OCI-LY7 (cell line): ENCODE measurements at regions not wholly inside any gene's neighbourhood (a gene's known extent, or its start where the extent isn't known, plus 50 kb on each side); places are given as distances from the start of the nearest gene placed in this dataset.

ENCODE experiments used
- EZH2phosphoT487 ChIP-seq: fragments of 200-600 bp; sonication (generic); IDR thresholded peaks from 2 replicates; pipeline ENCODE4 v1.6.1; 2018; ENCODE audit warnings: low read depth, borderline replicate concordance, mild to moderate bottlenecking, mixed run types, antibody characterized with exemption, low read length, moderate library complexity, mixed read lengths
- TF ChIP-seq, protein P1 (sequence below): fragments of 200-600 bp; sonication (generic); conservative IDR thresholded peaks from 2 replicates; pipeline ENCODE4 v1.5.1; 2014; ENCODE audit warnings: mild to moderate bottlenecking, antibody characterized with exemption, low read length, moderate library complexity, mixed read lengths

DNA sequence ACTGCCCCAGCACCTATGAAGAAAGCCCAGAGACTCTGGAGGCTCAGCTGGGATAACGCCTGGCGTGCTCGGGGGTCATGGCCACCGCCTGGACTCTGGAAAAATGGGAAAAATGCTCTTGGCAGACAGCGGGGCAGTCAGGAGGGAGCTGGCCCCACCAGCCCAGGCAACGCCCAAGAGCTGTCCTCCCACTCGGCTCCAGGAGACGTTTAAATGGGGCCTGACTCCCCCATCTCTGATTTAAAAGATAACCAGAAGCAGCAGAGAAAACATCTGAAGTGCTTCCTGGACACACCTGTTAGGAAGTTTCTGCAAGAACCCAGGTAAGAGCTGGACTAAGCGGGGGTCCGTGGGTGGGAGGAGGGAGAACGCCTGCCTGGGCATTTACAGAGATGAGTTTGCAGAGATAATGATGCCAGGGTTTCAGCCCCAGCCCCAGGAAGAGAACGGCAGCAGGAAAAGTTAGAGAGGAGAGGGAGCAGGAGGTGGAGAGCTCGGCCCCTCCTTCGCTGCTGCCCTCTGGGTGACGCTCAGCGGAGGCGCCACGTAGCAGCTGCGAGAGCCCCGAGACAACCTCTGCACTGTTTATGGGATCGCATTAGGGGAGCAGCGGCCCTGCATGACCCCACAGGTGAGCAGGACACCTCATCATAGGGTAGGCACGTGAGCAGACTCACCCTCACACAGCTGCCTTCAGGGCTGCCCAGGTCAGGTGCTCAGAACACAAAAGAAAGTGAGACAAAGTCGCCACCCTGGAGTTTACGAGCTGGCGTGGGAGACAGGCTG is 83.5 kb upstream of the INSIG1 start:
- TF ChIP-seq, protein P1, sequence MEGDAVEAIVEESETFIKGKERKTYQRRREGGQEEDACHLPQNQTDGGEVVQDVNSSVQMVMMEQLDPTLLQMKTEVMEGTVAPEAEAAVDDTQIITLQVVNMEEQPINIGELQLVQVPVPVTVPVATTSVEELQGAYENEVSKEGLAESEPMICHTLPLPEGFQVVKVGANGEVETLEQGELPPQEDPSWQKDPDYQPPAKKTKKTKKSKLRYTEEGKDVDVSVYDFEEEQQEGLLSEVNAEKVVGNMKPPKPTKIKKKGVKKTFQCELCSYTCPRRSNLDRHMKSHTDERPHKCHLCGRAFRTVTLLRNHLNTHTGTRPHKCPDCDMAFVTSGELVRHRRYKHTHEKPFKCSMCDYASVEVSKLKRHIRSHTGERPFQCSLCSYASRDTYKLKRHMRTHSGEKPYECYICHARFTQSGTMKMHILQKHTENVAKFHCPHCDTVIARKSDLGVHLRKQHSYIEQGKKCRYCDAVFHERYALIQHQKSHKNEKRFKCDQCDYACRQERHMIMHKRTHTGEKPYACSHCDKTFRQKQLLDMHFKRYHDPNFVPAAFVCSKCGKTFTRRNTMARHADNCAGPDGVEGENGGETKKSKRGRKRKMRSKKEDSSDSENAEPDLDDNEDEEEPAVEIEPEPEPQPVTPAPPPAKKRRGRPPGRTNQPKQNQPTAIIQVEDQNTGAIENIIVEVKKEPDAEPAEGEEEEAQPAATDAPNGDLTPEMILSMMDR: no peak
- no peak for TF ChIP-seq EZH2phosphoT487
